ENCODE measurements at regions not wholly inside any gene's neighbourhood (a gene's known extent, or its start where the extent isn't known, plus 50 kb on each side); places are given as distances from the start of the nearest gene placed in this dataset.

DNA sequence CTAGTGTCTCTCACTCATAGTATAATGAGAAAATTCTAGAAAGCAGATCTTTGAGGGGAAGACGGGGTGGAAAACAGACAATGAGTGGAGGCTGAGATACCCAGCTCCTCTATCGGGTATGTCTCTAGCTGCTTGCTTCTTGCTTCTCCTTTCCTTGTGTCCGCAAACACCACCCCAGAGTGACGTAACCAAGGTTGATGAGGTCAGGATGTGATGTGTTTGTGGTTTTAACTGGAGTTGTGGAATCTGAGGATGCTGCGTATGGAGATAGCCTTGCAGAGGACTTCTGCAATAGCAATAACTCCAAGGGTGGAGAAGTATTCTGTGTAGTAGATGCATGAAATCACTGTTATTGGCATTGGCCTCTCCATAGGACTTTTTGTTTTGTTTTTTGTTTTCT lies 132.7 kb upstream of the IFNGR1 start:
- no peak for DNase-seq

DNA sequence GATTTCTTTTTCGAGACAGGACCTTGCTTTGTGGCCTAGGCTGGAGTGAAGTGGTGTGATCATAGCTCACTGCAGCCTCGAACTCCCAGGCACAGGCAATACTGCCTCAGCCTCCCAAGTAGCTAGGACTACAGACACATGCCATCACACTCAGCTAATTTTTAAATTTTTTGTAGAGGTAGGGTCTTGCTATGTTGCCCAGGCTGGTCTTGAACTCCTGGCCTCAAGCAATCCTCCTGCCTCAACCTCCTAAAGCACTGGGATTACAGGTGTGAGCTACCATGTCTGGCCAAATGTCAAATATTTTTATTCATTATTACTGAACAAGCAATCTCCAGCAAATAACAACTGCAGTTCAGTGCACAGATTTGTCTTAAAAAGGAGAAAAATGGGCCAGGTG lies 131.7 kb upstream of the IFNGR1 start:
- no peak for DNase-seq

DNA sequence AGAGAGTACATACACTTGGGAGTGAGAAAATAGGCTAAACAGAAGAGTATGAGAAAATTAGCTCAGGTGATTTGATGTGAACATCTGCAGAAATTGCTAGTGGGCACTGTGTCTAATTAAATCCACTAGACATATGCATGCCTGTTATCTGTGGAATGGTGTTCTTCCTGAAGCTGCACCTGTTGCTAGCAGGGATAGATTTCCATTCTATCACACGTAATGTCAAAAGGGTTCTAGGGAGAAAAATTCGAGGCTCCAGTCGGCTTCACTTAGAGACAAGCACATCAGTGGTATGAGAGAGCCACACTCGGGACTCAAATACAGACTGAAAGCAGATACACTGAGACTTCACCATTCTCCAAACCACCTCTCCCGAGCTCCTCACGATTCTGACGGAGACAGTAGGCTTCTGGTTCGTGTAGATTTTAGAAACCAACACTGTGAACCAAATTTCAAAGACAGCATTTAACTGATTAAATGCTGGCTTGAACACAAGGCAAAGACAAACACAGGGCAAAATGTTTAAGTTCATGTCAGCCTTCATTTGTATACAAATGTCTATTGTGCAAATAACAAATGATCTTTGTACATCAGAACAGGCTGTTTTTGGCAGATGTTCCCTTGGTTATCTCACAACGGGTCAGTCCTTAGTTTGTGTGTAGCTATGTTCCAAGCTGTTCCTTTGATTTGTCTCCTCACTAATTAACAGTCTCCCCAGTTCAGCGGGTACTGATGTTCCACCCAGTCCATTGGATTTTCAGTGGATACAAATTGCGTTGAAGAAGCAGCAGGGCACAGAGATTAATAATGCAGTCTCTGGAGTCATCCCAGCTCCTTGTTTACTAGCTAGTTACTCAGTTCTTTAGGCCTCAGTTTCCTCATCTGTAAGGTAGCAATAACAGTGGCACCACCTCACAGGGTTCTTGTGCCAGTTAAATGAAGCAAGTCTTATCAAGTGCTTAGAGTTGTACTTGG lies 131.0 kb upstream of the IFNGR1 start:
- no peak for DNase-seq

DNA sequence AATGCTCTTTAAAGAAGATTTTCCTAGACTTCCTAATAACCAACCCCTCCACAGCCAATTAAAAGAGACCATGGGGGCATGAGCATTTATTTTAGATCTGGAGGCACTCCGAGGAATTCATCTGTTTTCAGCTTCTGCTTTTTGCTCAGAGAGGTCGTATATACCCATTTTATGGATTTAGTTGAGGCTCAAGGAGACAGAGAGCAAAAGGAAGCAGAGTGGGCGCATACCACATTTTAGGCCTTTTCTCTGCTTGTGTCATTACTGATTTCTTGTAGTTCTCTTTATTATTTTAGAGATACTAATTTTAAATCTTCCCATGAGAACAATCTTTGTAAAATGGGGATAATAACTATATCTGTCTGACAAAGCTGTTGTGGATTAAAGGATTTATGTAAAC lies 129.6 kb upstream of the IFNGR1 start:
- DNase-seq = no peak

DNA sequence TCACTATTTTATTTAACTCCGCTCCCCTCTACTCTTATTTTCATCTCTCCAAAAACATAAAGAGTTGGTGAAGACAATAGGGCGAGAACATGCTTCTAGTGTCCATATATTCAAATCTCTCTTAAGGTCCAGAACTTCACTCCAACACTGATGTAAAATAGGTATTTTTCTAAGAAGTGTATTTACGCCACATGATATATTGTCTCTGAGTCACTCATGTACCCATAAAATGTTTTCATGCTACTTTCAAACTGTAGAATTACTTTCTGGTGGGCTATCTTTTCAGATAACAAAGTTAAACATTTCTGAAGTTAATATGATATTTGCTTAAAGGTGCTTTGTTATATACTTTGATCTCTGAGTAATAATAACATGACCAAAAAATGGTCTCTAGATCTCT lies 124.1 kb upstream of the IFNGR1 start:
- DNase-seq = no peak

DNA sequence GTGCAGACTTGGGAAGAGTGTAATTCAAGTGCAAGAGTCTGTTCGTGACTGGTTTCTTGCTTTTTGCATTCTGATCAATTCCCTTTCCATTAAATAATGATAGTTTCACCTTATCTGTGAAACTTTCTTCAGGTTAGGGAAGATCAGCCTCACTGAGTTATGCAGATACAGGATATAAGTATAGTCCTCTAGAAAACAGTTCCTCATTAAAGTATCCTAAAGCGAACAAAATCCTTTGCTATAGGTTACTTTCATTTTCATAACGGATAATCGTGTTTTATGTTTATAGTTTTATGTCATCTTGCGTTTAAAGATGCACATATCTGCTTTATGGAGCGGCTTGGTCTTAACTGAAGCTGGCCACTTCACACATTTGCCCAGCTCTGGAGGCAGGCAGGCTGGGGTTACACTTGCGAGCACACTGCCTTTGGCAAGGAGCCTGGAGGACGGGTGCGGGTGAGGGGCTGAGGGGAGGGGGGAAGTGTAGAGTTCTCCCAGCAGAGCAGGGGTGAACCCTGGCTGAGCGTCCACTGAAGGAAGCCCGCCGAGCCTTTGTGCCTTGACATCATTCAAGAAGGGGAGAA lies 123.5 kb upstream of the IFNGR1 start:
- no peak for DNase-seq

DNA sequence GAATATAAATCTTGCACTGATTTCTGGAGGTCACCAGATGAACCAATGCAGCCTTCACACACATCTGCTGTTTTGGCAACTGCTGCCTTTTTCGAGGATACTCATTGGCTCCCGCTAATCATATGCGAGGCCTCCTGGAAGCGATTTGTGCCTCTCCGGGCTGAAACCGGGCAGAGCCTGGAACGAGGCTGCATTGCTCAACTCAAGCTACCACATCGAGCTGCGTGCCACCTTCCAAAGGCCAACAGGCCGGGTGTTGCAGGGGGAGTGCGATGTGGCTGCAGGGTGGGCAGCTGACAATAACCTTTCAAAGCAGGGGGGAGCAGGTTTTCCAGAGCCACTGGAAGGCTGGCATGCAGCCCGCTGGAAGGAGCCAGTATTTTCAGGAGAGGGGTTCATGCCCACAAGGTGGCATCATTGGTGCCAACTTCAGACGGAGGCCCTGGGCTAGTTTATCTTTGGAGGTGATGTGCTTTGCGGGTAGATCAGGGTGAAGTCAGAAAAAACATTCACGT lies 122.6 kb upstream of the IFNGR1 start:
- peak; percentile 30 for DNase-seq

DNA sequence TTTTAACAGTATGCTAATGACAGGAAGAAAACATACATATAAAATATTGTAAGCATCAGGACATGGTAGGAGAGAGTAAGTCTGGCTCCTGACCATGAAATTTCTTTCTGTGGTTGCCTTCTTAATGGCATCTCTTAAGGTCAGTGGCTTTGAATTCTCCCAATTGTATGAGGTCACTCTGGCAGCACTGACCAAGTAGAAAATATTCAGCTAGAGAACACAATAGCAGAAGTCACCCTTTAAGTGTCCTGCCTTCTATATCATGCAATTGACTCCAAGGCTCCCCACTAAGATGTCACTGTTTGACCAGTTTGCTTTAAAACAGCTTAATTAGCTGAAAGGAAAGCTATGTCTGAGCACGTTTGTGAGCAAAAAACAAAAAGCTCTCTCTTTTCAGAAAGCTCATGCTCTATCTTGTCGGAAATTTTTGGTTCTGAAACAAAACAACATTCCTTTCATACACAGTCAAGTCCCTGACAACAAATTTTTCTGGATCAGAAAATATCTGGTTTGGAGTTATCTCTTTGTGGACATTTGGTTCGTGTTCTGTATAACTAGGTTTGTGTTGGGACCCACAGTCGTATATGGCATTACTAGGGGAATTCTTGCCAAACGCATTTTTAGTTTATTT lies 120.9 kb upstream of the IFNGR1 start:
- DNase-seq = no peak

DNA sequence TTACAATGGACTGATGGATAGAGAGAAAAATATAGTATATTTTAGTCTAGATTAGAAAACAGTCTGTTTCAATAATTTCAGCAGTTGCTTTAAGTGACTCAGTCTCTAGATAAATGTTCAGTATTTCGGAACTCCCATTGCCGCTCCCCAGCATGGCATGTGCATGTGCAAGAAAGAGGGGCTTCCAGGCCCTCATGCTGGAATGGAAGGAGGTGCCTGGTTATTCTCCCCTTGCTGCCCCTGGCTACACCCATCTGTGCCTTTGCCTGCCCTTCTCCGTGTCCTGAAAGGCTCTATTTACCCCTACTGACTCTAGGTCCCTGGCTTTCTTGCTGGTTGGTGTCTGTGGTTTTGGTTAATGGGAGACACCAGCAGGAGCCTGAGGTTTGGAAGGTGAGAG lies 115.7 kb upstream of the IFNGR1 start:
- no peak for DNase-seq

DNA sequence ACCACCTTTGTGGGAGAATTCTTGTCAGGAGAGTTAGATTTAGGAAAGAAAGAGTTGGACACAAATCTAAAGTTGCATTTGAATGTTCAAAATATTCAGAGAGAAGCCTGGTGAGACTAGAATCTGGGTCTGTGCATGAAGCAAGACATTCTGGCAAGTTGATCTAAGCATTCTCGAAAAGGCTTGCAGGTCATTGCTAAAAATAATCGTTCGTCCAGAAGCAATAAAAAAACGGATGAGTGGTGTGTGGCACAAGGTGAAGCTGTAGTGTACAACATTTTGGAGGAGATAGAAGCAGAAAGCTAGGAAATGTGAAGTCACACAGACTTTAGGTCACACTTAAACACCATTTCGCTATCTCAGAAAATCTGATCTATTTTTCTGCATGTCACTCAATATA lies 114.9 kb upstream of the IFNGR1 start:
- no peak for DNase-seq

DNA sequence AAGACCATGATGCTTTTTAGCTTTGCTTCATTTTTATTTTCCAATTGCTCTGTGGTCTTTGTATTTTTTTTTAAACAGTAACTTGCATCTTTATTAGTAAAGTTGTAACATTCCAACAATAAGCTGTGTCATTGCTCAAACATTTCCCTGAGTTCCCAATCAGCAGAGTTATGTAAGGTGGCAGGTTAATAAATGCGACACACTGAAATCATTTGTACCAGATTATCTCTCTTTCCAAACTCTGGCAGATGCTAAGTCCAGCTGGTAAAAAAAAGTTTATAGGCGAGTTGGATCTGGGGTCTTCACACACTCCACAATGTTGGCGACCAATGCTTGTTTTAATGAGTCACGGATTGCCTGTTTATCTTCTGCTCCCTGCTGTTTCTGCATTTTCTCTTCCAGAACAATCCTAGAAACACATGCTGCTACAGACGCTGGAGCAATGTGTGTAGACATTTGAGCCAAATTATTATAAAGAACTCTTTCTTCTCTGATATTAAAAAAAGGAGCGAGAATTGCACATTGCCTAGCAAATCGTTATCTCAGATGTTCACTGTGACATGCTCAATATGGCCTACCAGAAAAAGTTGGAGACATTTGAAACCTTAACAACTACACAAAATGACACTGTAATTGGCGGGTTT lies 113.6 kb upstream of the IFNGR1 start:
- no peak for DNase-seq

DNA sequence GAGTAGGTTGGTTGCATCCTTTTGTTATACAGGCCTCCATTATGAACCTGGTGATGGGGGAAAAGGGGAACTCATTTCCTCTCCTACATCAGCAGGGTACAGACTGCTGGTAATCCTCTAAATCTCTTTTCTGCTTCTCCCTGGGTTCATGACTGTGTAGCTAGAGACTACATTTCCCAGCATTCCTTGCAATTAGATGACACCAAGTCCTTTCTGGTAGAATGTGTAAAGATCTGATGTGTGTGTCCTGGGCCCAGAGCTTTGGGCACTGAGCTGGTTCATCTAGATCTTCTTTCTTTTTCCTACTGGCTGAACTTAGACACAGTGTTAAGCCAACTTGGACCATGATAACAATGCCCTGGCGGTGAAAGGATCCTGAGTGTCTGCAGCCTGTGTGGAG lies 104.7 kb upstream of the IFNGR1 start:
- no peak for DNase-seq

DNA sequence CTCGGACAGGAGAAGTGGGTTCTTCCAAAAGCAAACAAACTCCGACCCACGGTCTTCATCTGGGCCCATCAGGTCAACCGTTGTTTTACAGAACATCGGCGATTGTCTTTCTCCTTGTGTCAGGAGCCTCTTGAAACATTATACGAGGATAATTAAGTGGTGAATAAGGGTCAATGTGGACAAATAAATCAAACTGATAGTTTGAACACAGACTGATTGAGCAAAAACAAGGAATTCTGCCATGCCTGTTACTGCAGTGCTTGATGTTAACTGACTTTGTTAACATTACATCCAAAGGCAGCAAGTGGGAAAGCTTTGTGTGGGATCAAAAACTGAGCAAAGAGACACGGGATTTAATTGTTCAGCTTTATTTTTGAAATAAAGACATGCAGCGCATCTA lies 101.1 kb upstream of the IFNGR1 start:
- no peak for DNase-seq

DNA sequence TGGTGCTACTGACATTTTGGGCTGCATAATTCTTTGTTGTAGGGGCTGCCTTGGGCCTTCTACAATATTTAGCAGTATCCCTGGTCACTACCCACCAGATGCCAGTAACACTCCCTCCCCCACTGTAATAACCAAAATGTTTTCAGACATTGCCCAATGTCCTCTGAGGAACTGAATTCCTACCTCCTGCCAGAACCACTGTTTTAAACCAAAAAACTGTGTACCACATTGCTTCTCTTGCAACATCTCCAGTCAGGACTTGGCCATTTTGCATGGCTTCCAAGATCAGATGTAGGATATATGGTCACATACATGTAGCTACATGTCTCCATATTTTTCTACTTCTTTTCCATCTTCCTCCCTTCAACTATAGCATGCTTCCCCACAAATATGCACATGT lies 97.4 kb upstream of the IFNGR1 start:
- no peak for DNase-seq

DNA sequence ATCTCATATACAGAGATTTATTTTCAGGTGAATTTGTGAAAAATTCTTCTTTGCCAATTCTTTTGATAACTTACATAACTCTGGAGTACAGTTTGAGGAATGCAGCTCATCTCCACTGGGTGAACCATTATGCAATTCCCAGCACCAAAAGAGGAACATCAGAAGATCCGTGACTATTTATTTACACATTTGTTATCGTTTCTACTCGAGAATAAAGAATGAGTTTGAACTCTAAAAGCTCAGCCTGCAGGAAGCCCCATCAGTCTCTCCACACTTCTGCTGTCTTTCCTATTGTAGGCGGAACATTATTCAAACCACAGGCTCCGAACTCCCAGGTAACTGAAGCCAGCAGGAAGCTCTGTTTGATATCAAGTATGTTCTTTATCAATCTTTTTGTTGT lies 95.9 kb upstream of the IFNGR1 start:
- DNase-seq = no peak

DNA sequence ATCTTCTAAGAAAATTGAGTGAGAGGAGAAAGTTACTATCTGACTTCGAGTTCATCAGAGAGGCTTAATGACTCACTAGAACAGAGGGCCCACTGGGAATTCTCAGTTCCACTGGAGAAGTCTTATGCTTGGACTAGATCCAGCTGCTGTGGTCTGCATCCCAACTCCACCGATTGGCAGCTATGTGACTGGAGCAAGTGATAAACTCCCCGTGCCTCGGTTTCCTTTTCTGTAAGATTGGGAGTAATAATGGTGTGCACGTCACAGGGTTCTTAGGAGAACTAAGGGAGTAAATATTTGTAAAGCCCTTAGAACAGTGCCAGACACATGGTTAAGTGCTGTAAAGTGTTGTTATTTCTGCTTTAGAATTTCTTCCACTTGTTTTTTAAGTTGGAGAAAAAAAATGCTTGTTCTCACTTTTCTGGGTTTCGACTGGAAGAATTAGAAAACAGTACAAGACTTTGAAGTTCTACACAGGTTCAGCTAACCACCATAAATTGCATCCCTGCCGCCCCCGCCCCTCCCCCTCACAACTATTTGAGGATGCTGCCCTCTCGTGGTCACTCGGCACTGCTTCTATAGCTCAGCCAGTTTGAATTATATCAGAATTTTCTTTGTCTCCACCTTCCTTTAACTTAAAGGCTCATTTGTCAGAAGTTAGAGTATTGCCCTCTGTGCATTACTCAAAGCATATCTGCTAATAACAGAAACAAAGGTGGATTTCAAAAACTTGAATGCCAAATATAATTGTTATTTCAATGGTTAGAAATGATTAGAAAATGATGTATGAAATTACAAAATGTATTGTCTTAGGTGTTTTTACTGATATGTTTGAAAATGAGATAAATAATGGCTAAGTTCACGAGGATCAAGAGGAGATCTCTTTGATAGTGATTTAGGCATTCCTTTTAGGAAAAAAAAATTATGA lies 95.0 kb upstream of the IFNGR1 start:
- peak; percentile 68 for DNase-seq

DNA sequence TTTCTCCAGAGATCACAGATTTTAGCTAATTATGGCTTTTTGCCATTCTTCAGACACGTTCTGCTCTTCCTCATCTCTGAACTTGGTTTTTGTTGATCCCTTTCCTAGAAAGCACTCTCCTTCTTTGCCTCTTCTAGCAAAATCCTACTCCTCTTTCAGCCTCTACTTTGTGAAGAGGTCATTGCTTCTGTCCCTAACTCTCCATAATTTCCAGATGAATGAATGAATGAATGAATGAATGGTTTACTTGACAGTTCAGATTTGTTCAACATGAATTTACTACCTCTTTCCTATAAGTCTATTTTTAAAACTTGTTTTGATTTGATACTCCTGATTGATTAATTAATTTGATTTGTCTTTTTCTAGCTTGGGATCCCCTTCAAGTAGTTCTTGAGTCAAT lies 94.0 kb upstream of the IFNGR1 start:
- no peak for DNase-seq

DNA sequence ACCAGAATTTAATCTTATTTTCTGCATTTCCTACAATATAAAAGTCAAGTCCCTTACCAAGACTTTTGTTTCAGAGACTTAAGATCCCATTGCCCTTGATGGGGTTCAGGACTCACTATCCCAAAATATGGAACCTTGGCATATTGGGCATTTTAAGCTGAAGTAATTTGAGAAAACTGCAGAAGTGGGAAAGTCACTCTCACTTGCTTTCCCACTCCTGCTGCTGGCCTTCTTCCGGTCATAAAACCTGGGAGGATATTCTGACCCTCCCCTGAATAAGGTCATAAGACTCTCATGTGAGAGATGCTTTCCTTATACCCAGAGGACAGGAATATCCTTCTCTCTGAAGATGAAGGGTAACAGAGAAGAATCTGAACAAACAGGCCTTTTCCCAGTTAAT lies 92.8 kb upstream of the IFNGR1 start:
- DNase-seq = no peak

DNA sequence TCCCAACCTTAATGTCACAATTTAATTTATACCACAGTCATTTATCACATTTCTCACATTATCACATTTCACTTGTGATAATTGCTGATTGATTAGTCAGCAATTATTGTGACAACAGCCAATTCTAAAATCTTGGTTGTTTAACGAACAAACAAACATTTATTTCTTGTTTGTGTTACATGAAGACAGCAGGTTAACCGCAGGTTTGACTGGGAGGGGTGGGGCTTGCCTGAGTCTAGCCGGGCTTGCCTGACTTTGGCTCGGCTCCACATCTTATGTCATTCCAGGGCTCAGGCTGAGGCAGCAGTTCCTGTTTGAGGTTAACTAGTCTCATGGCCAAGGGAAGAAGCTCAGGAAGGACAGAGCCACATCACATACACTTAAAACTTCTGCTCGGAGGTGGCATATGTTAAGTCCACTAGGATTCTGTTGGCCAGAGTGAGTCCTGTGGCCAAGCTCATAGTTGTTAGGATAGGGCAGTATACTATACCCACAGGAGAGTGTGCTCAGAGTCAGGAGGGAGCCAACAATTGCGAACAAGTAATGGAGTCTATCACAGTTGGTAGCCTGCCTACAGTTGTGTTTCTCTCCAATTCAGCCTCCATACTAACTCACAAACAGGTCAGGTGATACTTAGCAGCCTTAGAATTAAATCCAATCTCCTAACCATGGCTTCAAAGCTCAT lies 90.0 kb upstream of the IFNGR1 start:
- no peak for DNase-seq

DNA sequence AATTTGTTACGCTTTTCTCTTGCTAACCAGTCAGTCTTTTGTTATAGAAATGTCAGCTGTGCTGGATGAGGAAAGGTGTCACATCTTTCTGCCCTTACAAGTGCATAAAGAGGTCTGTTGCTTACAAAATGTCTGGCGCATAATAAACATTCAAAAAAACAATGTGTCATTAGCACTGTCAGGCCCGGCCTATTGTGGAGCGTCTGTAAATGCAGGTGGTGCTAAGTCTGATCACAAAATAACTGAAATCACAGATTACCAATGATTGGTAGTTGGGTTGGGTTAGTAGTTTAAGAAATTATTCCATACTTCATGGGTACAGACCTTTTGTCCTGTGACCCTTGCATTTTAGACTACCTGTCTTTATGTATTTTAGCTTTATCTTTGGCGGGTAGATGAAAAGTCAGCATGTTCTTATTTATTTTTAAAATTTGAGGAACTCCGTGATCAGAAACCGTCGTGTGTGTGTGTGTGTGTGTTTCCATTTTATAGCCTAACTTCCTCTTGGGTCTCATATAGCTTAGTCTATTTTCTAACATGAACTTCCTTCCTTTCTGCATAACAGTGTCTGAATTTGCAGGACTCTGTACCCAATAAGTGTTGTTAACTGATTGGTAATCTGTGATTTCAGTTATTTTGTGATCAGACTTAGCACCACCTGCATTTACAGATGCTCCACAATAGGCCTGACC lies 88.1 kb upstream of the IFNGR1 start:
- DNase-seq = no peak

DNA sequence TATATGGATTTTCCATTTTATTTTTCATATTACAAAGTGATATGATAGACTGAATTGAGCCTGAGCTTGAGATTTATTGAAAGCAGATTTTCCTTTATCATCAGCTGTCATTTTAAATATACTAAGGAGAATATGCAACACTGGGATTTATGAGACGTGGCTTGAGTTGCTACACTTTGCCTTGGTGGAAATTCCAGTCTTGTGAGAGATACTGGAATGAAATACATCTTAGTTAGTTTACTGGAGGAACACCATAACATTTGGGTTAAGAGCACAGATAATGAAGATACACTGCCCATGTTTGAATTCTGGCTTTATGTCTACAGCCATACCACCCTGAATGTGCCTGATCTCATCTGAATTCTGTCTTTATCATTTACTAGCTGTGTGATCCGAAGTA lies 86.5 kb upstream of the IFNGR1 start:
- no peak for DNase-seq
